ENCODE measurements at regions not wholly inside any gene's neighbourhood (a gene's known extent, or its start where the extent isn't known, plus 50 kb on each side); places are given as distances from the start of the nearest gene placed in this dataset.

DNA sequence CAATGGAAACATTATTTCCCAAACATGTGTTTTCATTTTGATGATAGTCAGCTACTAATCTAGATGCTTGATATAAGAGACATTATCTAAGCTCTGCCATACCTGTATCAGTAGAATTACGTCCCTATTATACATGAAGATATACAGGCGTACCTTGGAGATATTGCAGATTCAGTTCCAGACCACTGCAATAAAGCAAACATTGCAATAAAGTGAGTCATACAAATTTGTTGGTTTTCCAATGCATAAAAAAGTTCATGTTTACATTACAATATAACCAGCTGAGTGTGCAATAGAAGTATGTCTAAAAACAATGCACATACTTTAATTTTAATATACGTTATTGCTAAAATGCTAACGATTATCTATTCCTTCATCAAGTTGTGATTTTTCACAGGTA, 236.0 kb upstream of the ZNF717 start:
- intact Hi-C loops (cut with DNase I; ENCODE audit: low total_unique reads), result no loop called here

DNA sequence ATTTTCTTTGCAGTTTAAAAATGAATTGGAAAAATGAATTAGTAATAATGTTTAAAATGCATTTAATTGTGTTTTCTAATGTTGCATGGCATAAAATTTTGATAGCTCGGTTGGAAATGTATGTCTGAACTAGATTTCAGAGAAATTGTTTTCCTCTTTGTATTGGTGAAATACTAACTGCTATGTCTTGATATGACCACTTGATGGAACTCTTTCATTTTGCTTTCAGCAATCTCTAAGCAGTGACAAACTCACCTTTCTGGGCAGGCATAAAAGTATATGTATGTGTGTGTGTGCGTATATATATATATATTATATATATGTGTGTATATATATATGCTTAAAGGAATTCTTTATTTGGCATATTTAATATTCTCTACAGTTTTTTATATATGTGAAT, 239.3 kb upstream of the ZNF717 start:
- TF ChIP-seq POLR2A (IDR thresholded peaks at IDR 0.05), result no peak
- TF ChIP-seq, protein P1, sequence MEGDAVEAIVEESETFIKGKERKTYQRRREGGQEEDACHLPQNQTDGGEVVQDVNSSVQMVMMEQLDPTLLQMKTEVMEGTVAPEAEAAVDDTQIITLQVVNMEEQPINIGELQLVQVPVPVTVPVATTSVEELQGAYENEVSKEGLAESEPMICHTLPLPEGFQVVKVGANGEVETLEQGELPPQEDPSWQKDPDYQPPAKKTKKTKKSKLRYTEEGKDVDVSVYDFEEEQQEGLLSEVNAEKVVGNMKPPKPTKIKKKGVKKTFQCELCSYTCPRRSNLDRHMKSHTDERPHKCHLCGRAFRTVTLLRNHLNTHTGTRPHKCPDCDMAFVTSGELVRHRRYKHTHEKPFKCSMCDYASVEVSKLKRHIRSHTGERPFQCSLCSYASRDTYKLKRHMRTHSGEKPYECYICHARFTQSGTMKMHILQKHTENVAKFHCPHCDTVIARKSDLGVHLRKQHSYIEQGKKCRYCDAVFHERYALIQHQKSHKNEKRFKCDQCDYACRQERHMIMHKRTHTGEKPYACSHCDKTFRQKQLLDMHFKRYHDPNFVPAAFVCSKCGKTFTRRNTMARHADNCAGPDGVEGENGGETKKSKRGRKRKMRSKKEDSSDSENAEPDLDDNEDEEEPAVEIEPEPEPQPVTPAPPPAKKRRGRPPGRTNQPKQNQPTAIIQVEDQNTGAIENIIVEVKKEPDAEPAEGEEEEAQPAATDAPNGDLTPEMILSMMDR (IDR thresholded peaks at IDR 0.05 in 4 of 5, conservative IDR thresholded peaks at IDR 0.05 in 1 of 5), result no peak
- Histone ChIP-seq H3K27me3 (no peaks in the 10 kb centered on the region), H3K36me3 (no peaks in the 10 kb centered on the region), H3K27ac (no peak overlapping the region), H3K4me3 (no peak overlapping the region), H3K9me3 (no peaks in the 10 kb centered on the region), H3K4me1 (no peaks in the 10 kb centered on the region)
- in situ Hi-C loops (cut with MboI; ENCODE audit: low sequenced_read_pairs in 4 of 4) (no loop called here), intact Hi-C loops (cut with DNase I; ENCODE audit: low total_unique reads) (no loop called here)
- no peak for ATAC-seq
- DNase-seq, result no peak

More for the DNA sequence above, 236.0 kb upstream of the ZNF717 start:
- in situ Hi-C loops (cut with MboI; ENCODE audit: low sequenced_read_pairs in 4 of 4), result no loop called here
- Histone ChIP-seq H3K4me1 (no peaks in the 10 kb centered on the region), H3K27me3 (no peaks in the 10 kb centered on the region), H3K4me3 (no peak overlapping the region), H3K36me3 (no peaks in the 10 kb centered on the region), H3K27ac (no peak overlapping the region), H3K9me3 (no peaks in the 10 kb centered on the region)
- no peak for TF ChIP-seq POLR2A (IDR thresholded peaks at IDR 0.05)
- TF ChIP-seq, protein P1 (IDR thresholded peaks at IDR 0.05 in 4 of 5, conservative IDR thresholded peaks at IDR 0.05 in 1 of 5), result no peak
- ATAC-seq, result no peak
- no peak for DNase-seq

GRCh38 chr3:76025561-76025960, 240.2 kb upstream of the ZNF717 start:
- no peak overlapping the region for H3K4me3 ChIP-seq
- H3K36me3 ChIP-seq, result no peaks in the 10 kb centered on the region
- H3K27ac ChIP-seq, result no peak overlapping the region
- H3K4me1 ChIP-seq, result no peaks in the 10 kb centered on the region
- DNase-seq (no peak), ATAC-seq (no peak)
- intact Hi-C loops (cut with DNase I; ENCODE audit: low total_unique reads) (no loop called here), in situ Hi-C loops (cut with MboI; ENCODE audit: low sequenced_read_pairs in 4 of 4) (no loop called here)
- no peaks in the 10 kb centered on the region for H3K9me3 ChIP-seq
- no peaks in the 10 kb centered on the region for H3K27me3 ChIP-seq
- TF ChIP-seq, protein P1 (IDR thresholded peaks at IDR 0.05 in 4 of 5, conservative IDR thresholded peaks at IDR 0.05 in 1 of 5), result no peak
- no peak for TF ChIP-seq POLR2A (IDR thresholded peaks at IDR 0.05)

DNA sequence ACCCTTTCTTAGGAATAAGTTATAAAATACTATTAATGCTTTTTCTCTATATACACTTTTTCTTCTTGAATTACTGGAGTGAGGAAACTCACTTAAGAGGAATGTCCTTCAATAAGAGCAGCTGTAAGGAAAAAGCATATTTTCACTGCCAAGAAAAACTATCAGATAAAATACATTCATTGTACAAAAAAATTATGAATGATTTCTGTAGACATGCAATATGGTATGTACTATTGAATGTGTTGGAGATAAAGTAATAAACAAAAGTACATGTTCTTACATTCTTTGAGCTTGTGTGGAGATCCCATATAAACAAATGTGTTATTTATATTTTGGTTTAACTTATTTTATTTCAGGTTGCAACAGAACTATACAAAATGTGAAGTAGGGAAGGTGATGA, 241.0 kb upstream of the ZNF717 start:
- Histone ChIP-seq H3K4me3 (no peak overlapping the region), H3K4me1 (no peaks in the 10 kb centered on the region), H3K27me3 (no peaks in the 10 kb centered on the region), H3K9me3 (no peaks in the 10 kb centered on the region), H3K27ac (no peak overlapping the region), H3K36me3 (no peaks in the 10 kb centered on the region)
- in situ Hi-C loops (cut with MboI; ENCODE audit: low sequenced_read_pairs in 4 of 4), result no loop called here
- no peak for TF ChIP-seq POLR2A (IDR thresholded peaks at IDR 0.05)
- TF ChIP-seq, protein P1 (IDR thresholded peaks at IDR 0.05 in 4 of 5, conservative IDR thresholded peaks at IDR 0.05 in 1 of 5), result no peak
- ATAC-seq (no peak), DNase-seq (no peak)
- intact Hi-C loops (cut with DNase I; ENCODE audit: low total_unique reads), result no loop called here

GRCh38 chr3:76028774-76029173, 243.4 kb upstream of the ZNF717 start:
- Histone ChIP-seq H3K27me3 (no peaks in the 10 kb centered on the region), H3K9me3 (no peaks in the 10 kb centered on the region), H3K36me3 (no peaks in the 10 kb centered on the region), H3K4me3 (no peak overlapping the region), H3K4me1 (no peaks in the 10 kb centered on the region), H3K27ac (no peak overlapping the region)
- TF ChIP-seq, protein P1 (IDR thresholded peaks at IDR 0.05 in 4 of 5, conservative IDR thresholded peaks at IDR 0.05 in 1 of 5), result no peak
- no peak for TF ChIP-seq POLR2A (IDR thresholded peaks at IDR 0.05)
- in situ Hi-C loops (cut with MboI; ENCODE audit: low sequenced_read_pairs in 4 of 4) (no loop called here), intact Hi-C loops (cut with DNase I; ENCODE audit: low total_unique reads) (no loop called here)
- no peak for ATAC-seq
- DNase-seq, result no peak
